ENCODE measurements at regions not wholly inside any gene's neighbourhood (a gene's known extent, or its start where the extent isn't known, plus 50 kb on each side); places are given as distances from the start of the nearest gene placed in this dataset.

DNA sequence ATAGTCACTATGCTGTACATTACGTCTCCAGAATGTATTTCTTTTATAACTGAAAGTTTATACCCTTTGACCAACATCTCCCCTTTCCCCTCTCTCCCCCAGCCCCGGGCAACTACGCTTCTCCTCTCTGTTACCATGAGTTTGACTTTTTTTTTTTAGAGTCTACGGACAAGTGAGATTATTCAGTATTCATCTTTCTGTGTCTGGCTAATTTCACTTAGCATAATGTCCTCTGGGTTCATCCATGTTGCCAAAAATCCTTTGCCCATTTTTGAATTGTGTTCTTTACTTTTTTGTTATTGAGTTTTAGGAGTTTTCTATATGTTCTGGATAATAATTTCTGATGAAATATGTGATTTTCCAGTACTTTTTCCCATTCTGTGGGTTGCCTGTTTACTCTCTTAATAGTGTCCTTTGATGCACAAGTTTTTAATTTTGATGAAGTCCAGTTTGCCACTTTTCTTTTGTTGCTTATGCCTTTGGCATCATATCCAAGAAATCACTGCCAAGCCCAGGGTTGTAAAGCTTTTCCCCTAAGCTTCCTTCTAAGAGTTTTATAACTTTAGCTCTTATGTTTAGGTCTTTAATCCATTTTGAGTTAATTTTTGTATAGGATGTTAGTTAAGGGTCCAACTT lies 126.7 kb upstream of the NSMCE3 start:
- TF ChIP-seq CTCF (IDR thresholded peaks at IDR 0.05) (no peak), POLR2A (IDR thresholded peaks at IDR 0.05) (no peak)
